Caco-2 (cell line): ENCODE measurements at regions not wholly inside any gene's neighbourhood (a gene's known extent, or its start where the extent isn't known, plus 50 kb on each side); places are given as distances from the start of the nearest gene placed in this dataset.
"Not testable (repeated sequence)": the region's sequence is repeated elsewhere in the genome, so short reads cannot be mapped to it uniquely, and the experiment has no call there.

ENCODE experiments used
- BruUV-seq: library from RNA; stranded (reverse); fragments of 400-500 nt; replicated peaks from 2 replicates; lab custom pipeline; 2021; lab: Mats Ljungman, UMichigan
- CTCF ChIA-PET: fragments of 300-600 bp; sonication (Branson Sonifier 250); formaldehyde crosslinking; loops from one replicate; lab custom pipeline; 2022; ENCODE audit warnings: antibody characterized with exemption; lab: Charles Lee
- POLR2A ChIA-PET: fragments of 300-600 bp; sonication (Branson Sonifier 250); formaldehyde crosslinking; loops from one replicate; lab custom pipeline; 2022; ENCODE audit warnings: antibody characterized with exemption; lab: Charles Lee
- DNase-seq, 2 experiments: peaks; one replicate each; pipeline versions ENCODE4 v3.0.0 to v3.0.0-alpha.2; 2020 to 2022
- H3K27me3 ChIP-seq: replicated peaks from 2 replicates; pipeline ENCODE4 v1.6.0; 2011; ENCODE audit warnings: low read length; ENCODE audit not compliant: control insufficient read depth, insufficient read depth
- H3K36me3 ChIP-seq: 2 replicates; pipeline ENCODE4 v1.5.1; 2011; ENCODE audit warnings: low read length; ENCODE audit not compliant: control insufficient read depth, insufficient read depth
- H3K4me1 ChIP-seq: fragments of 250-450 bp; sonication (Bioruptor Pico); 2 replicates; pipeline ENCODE4 v1.5.1; 2020; ENCODE audit warnings: mild to moderate bottlenecking
- H3K4me3 ChIP-seq: 2 replicates; pipeline ENCODE4 v1.5.1; 2011; ENCODE audit warnings: low read depth, mild to moderate bottlenecking, control low read depth, low read length
- H3K9me3 ChIP-seq: fragments of 250-450 bp; sonication (Bioruptor Pico); 2 replicates; pipeline ENCODE4 v1.5.1; 2020; ENCODE audit warnings: mild to moderate bottlenecking, moderate library complexity
- H3K27ac Mint-ChIP-seq: one replicate; pipeline ENCODE4 v1.8.0; 2022; ENCODE audit warnings: mixed read lengths; ENCODE audit not compliant: unreplicated experiment
- H3K27me3 Mint-ChIP-seq: one replicate; pipeline ENCODE4 v1.8.0; 2022; ENCODE audit warnings: mixed read lengths; ENCODE audit not compliant: insufficient read depth, unreplicated experiment
- H3K36me3 Mint-ChIP-seq: one replicate; pipeline ENCODE4 v1.8.0; 2022; ENCODE audit warnings: mild to moderate bottlenecking, mixed read lengths; ENCODE audit not compliant: insufficient read depth, unreplicated experiment
- H3K4me1 Mint-ChIP-seq: one replicate; pipeline ENCODE4 v1.8.0; 2022; ENCODE audit warnings: low read depth, mixed read lengths; ENCODE audit not compliant: unreplicated experiment
- H3K4me3 Mint-ChIP-seq: one replicate; pipeline ENCODE4 v1.8.0; 2022; ENCODE audit warnings: mild to moderate bottlenecking, moderate library complexity, mixed read lengths; ENCODE audit not compliant: unreplicated experiment
- H3K9me3 Mint-ChIP-seq: one replicate; pipeline ENCODE4 v1.8.0; 2022; ENCODE audit warnings: mixed read lengths; ENCODE audit not compliant: unreplicated experiment
- CTCF ChIP-seq, 2 experiments: fragments of 200-600 bp in 1 of 2; IDR thresholded peaks; 1 replicate in 1 of 2; 2 replicates in 1 of 2; pipeline versions ENCODE4 v1.5.1 to v1.8.0; 2011 to 2022; ENCODE audit warnings: antibody characterized with exemption in 1 of 2, control low read depth in 1 of 2, inconsistent platforms in 1 of 2, low read depth in 1 of 2, low read length in 1 of 2, mild to moderate bottlenecking in 1 of 2, moderate library complexity in 1 of 2; ENCODE audit not compliant: insufficient read depth in 1 of 2, severe bottlenecking in 1 of 2, unreplicated experiment in 1 of 2
- intact Hi-C: fragments of 100-400 bp; cut with micrococcal nuclease; formaldehyde crosslinking; loops from one replicate; pipeline ENCODE4 v1.10.0; 2022; ENCODE audit not compliant: unreplicated experiment

GRCh38 chr3:4207672-4208071, 95.5 kb upstream of the SETMAR start:
- Mint-ChIP-seq H3K36me3 (no peaks in the 10 kb centered on the region), H3K4me1 (no peaks in the 10 kb centered on the region), H3K4me3 (no peak overlapping the region), H3K27ac (no peak overlapping the region), H3K27me3 (no peaks in the 10 kb centered on the region), H3K9me3 (peaks cover 6% of the 10 kb centered on the region)
- no TSS peak for BruUV-seq
- no peak for TF ChIP-seq CTCF (IDR thresholded peaks at IDR 0.05; ENCODE audit: insufficient read depth in 1 of 2, low read depth in 1 of 2, low read length in 1 of 2, severe bottlenecking in 1 of 2, unreplicated experiment in 1 of 2)
- Histone ChIP-seq H3K27me3 (no peaks in the 10 kb centered on the region), H3K36me3 (no peaks in the 10 kb centered on the region), H3K9me3 (no peaks in the 10 kb centered on the region), H3K4me1 (no peaks in the 10 kb centered on the region), H3K4me3 (no peak overlapping the region)
- POLR2A ChIA-PET, result no interaction called here
- DNase-seq, result no peak
- CTCF ChIA-PET, result no interaction called here
- intact Hi-C loops, result no loop called here

- Mint-ChIP-seq H3K36me3 (no peaks in the 10 kb centered on the region), H3K9me3 (peaks cover 15% of the 10 kb centered on the region), H3K4me1 (no peaks in the 10 kb centered on the region), H3K27me3 (no peaks in the 10 kb centered on the region), H3K27ac (no peak overlapping the region), H3K4me3 (no peak overlapping the region)
- CTCF ChIA-PET, result no interaction called here
- TF ChIP-seq CTCF (IDR thresholded peaks at IDR 0.05; ENCODE audit: insufficient read depth in 1 of 2, low read depth in 1 of 2, low read length in 1 of 2, severe bottlenecking in 1 of 2, unreplicated experiment in 1 of 2), result no peak
- Histone ChIP-seq H3K4me3 (no peak overlapping the region), H3K27me3 (no peaks in the 10 kb centered on the region), H3K9me3 (no peaks in the 10 kb centered on the region), H3K36me3 (no peaks in the 10 kb centered on the region), H3K4me1 (no peaks in the 10 kb centered on the region)
- intact Hi-C loops, result no loop called here
- POLR2A ChIA-PET, result no interaction called here
- DNase-seq, result no peak
- BruUV-seq, result no TSS peak
Measured at GRCh38 chr3:4208556-4208955, 94.6 kb upstream of the SETMAR start.

- H3K27me3 Mint-ChIP-seq, result no peaks in the 10 kb centered on the region
- ChIA-PET CTCF (no interaction called here), POLR2A (no interaction called here)
- H3K36me3 ChIP-seq, result no peaks in the 10 kb centered on the region
- H3K9me3 Mint-ChIP-seq, result peaks cover 32% of the 10 kb centered on the region
- no peaks in the 10 kb centered on the region for H3K4me1 Mint-ChIP-seq
- no peak overlapping the region for H3K27ac Mint-ChIP-seq
- DNase-seq, result no peak
- no peaks in the 10 kb centered on the region for H3K27me3 ChIP-seq
- no peaks in the 10 kb centered on the region for H3K36me3 Mint-ChIP-seq
- BruUV-seq, result no TSS peak
- TF ChIP-seq CTCF (IDR thresholded peaks at IDR 0.05; ENCODE audit: insufficient read depth in 1 of 2, low read depth in 1 of 2, low read length in 1 of 2, severe bottlenecking in 1 of 2, unreplicated experiment in 1 of 2), result no peak
- no peak overlapping the region for H3K4me3 Mint-ChIP-seq
- no peaks in the 10 kb centered on the region for H3K9me3 ChIP-seq
- no peaks in the 10 kb centered on the region for H3K4me1 ChIP-seq
- intact Hi-C loops, result no loop called here
- no peak overlapping the region for H3K4me3 ChIP-seq
Measured at GRCh38 chr3:4211610-4212009, 91.6 kb upstream of the SETMAR start.

- H3K36me3 Mint-ChIP-seq, POLR2A ChIA-PET, H3K36me3 ChIP-seq, H3K27me3 Mint-ChIP-seq, intact Hi-C loops, H3K9me3 ChIP-seq, H3K4me1 ChIP-seq, BruUV-seq, DNase-seq, H3K4me1 Mint-ChIP-seq, H3K4me3 Mint-ChIP-seq, H3K27me3 ChIP-seq, H3K27ac Mint-ChIP-seq, H3K4me3 ChIP-seq, CTCF ChIA-PET: not testable (repeated sequence)
- peaks cover 35% of the 10 kb centered on the region for H3K9me3 Mint-ChIP-seq
Measured at GRCh38 chr3:4213420-4213819, 89.7 kb upstream of the SETMAR start.

- H3K4me3 Mint-ChIP-seq, DNase-seq, H3K27me3 Mint-ChIP-seq, POLR2A ChIA-PET, H3K27me3 ChIP-seq, H3K4me1 ChIP-seq, H3K4me3 ChIP-seq, H3K4me1 Mint-ChIP-seq, CTCF ChIA-PET, H3K9me3 ChIP-seq, H3K36me3 ChIP-seq, H3K27ac Mint-ChIP-seq, BruUV-seq, intact Hi-C loops, H3K36me3 Mint-ChIP-seq: not testable (repeated sequence)
- H3K9me3 Mint-ChIP-seq, result peaks cover 35% of the 10 kb centered on the region
Measured at GRCh38 chr3:4216974-4217373, 86.2 kb upstream of the SETMAR start.
